ENCODE measurements at regions not wholly inside any gene's neighbourhood (a gene's known extent, or its start where the extent isn't known, plus 50 kb on each side); places are given as distances from the start of the nearest gene placed in this dataset.

GRCh38 chr1:117779364-117779763 lies 150.1 kb downstream of the GDAP2 start:
- TF ChIP-seq TCF7L2 (IDR thresholded peaks at IDR 0.05; ENCODE audit: borderline replicate concordance, extremely low read depth, insufficient read depth, insufficient read length) (no peak), EZH2phosphoT487 (IDR thresholded peaks at IDR 0.05; ENCODE audit: borderline replicate concordance) (no peak), POLR2A (IDR thresholded peaks at IDR 0.05; ENCODE audit: borderline replicate concordance, extremely low read depth, insufficient read depth, insufficient read length) (no peak), EZH2 (IDR thresholded peaks at IDR 0.05) (no peak), YY1 (IDR thresholded peaks at IDR 0.05; ENCODE audit: extremely low read depth, insufficient replicate concordance, low read depth, low read length) (no peak), CTCF (IDR thresholded peaks at IDR 0.05 in 2 of 3, conservative IDR thresholded peaks at IDR 0.05 in 1 of 3; ENCODE audit: borderline replicate concordance in 1 of 3, insufficient read depth in 1 of 3, low read depth in 2 of 3, low read length in 2 of 3) (no peak), POLR2AphosphoS5 (IDR thresholded peaks at IDR 0.05; ENCODE audit: low read depth, low read length) (no peak), CEBPB (IDR thresholded peaks at IDR 0.05; ENCODE audit: low read depth) (no peak)
- TF ChIP-seq, protein P1, sequence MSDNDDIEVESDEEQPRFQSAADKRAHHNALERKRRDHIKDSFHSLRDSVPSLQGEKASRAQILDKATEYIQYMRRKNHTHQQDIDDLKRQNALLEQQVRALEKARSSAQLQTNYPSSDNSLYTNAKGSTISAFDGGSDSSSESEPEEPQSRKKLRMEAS (IDR thresholded peaks at IDR 0.05), result no peak
- TF ChIP-seq, protein P2, sequence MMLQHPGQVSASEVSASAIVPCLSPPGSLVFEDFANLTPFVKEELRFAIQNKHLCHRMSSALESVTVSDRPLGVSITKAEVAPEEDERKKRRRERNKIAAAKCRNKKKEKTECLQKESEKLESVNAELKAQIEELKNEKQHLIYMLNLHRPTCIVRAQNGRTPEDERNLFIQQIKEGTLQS (IDR thresholded peaks at IDR 0.05), result no peak
- TF ChIP-seq, protein P3, sequence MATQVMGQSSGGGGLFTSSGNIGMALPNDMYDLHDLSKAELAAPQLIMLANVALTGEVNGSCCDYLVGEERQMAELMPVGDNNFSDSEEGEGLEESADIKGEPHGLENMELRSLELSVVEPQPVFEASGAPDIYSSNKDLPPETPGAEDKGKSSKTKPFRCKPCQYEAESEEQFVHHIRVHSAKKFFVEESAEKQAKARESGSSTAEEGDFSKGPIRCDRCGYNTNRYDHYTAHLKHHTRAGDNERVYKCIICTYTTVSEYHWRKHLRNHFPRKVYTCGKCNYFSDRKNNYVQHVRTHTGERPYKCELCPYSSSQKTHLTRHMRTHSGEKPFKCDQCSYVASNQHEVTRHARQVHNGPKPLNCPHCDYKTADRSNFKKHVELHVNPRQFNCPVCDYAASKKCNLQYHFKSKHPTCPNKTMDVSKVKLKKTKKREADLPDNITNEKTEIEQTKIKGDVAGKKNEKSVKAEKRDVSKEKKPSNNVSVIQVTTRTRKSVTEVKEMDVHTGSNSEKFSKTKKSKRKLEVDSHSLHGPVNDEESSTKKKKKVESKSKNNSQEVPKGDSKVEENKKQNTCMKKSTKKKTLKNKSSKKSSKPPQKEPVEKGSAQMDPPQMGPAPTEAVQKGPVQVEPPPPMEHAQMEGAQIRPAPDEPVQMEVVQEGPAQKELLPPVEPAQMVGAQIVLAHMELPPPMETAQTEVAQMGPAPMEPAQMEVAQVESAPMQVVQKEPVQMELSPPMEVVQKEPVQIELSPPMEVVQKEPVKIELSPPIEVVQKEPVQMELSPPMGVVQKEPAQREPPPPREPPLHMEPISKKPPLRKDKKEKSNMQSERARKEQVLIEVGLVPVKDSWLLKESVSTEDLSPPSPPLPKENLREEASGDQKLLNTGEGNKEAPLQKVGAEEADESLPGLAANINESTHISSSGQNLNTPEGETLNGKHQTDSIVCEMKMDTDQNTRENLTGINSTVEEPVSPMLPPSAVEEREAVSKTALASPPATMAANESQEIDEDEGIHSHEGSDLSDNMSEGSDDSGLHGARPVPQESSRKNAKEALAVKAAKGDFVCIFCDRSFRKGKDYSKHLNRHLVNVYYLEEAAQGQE (IDR thresholded peaks at IDR 0.05; ENCODE audit: low read depth), result no peak
